ENCODE measurements at regions not wholly inside any gene's neighbourhood (a gene's known extent, or its start where the extent isn't known, plus 50 kb on each side); places are given as distances from the start of the nearest gene placed in this dataset.

- TF ChIP-seq CTCF (IDR thresholded peaks at IDR 0.05; ENCODE audit: unreplicated experiment) = no peak
- Mint-ChIP-seq H3K27me3 (ENCODE audit: unreplicated experiment) (no peaks in the 10 kb centered on the region), H3K4me3 (ENCODE audit: low read depth, unreplicated experiment) (no peak overlapping the region), H3K9me3 (ENCODE audit: low read depth, unreplicated experiment) (peaks cover 6% of the 10 kb centered on the region), H3K36me3 (ENCODE audit: insufficient read depth, unreplicated experiment) (no peaks in the 10 kb centered on the region), H3K4me1 (ENCODE audit: low read depth, unreplicated experiment) (peaks cover 3% of the 10 kb centered on the region), H3K27ac (ENCODE audit: unreplicated experiment) (no peak overlapping the region)
- CTCF ChIA-PET = no interaction called here
- BruUV-seq (replicated peaks) = no TSS peak
- intact Hi-C loops (cut with micrococcal nuclease; ENCODE audit: unreplicated experiment) = no loop called here
- DNase-seq = no peak
These were observed 248.3 kb downstream of the EN1 start for GRCh38 chr2:118599141-118599540.

- no peak for DNase-seq
- Mint-ChIP-seq H3K36me3 (ENCODE audit: insufficient read depth, unreplicated experiment) (no peaks in the 10 kb centered on the region), H3K4me3 (ENCODE audit: low read depth, unreplicated experiment) (no peak overlapping the region), H3K27me3 (ENCODE audit: unreplicated experiment) (no peaks in the 10 kb centered on the region), H3K27ac (ENCODE audit: unreplicated experiment) (no peak overlapping the region), H3K9me3 (ENCODE audit: low read depth, unreplicated experiment) (peaks cover 6% of the 10 kb centered on the region), H3K4me1 (ENCODE audit: low read depth, unreplicated experiment) (no peaks in the 10 kb centered on the region)
- CTCF ChIA-PET = no interaction called here
- intact Hi-C loops (cut with micrococcal nuclease; ENCODE audit: unreplicated experiment) = no loop called here
- TF ChIP-seq CTCF (IDR thresholded peaks at IDR 0.05; ENCODE audit: unreplicated experiment) = no peak
- no TSS peak for BruUV-seq (replicated peaks)
These were observed 250.8 kb downstream of the EN1 start for GRCh38 chr2:118596620-118597019.

GRCh38 chr2:118593257-118593656 lies 254.2 kb downstream of the EN1 start:
- H3K4me3 Mint-ChIP-seq (ENCODE audit: low read depth, unreplicated experiment) = no peak overlapping the region
- H3K27me3 Mint-ChIP-seq (ENCODE audit: unreplicated experiment) = no peaks in the 10 kb centered on the region
- H3K36me3 Mint-ChIP-seq (ENCODE audit: insufficient read depth, unreplicated experiment) = no peaks in the 10 kb centered on the region
- intact Hi-C loops (cut with micrococcal nuclease; ENCODE audit: unreplicated experiment) = no loop called here
- CTCF ChIA-PET = no interaction called here
- no peak overlapping the region for H3K27ac Mint-ChIP-seq (ENCODE audit: unreplicated experiment)
- no peak for TF ChIP-seq CTCF (IDR thresholded peaks at IDR 0.05; ENCODE audit: unreplicated experiment)
- BruUV-seq (replicated peaks) = no TSS peak
- H3K9me3 Mint-ChIP-seq (ENCODE audit: low read depth, unreplicated experiment) = peaks cover 6% of the 10 kb centered on the region
- no peak for DNase-seq
- no peaks in the 10 kb centered on the region for H3K4me1 Mint-ChIP-seq (ENCODE audit: low read depth, unreplicated experiment)

GRCh38 chr2:118591223-118591622 lies 256.2 kb downstream of the EN1 start:
- Mint-ChIP-seq H3K36me3 (ENCODE audit: insufficient read depth, unreplicated experiment) (no peaks in the 10 kb centered on the region), H3K4me3 (ENCODE audit: low read depth, unreplicated experiment) (no peak overlapping the region), H3K9me3 (ENCODE audit: low read depth, unreplicated experiment) (peaks cover 5% of the 10 kb centered on the region), H3K4me1 (ENCODE audit: low read depth, unreplicated experiment) (no peaks in the 10 kb centered on the region), H3K27ac (ENCODE audit: unreplicated experiment) (no peak overlapping the region), H3K27me3 (ENCODE audit: unreplicated experiment) (no peaks in the 10 kb centered on the region)
- CTCF ChIA-PET = no interaction called here
- no TSS peak for BruUV-seq (replicated peaks)
- no peak for DNase-seq
- no peak for TF ChIP-seq CTCF (IDR thresholded peaks at IDR 0.05; ENCODE audit: unreplicated experiment)
- intact Hi-C loops (cut with micrococcal nuclease; ENCODE audit: unreplicated experiment) = no loop called here

GRCh38 chr2:118589721-118590120 lies 257.7 kb downstream of the EN1 start:
- DNase-seq = no peak
- Mint-ChIP-seq H3K4me3 (ENCODE audit: low read depth, unreplicated experiment) (no peak overlapping the region), H3K4me1 (ENCODE audit: low read depth, unreplicated experiment) (no peaks in the 10 kb centered on the region), H3K27me3 (ENCODE audit: unreplicated experiment) (no peaks in the 10 kb centered on the region), H3K9me3 (ENCODE audit: low read depth, unreplicated experiment) (peaks cover 3% of the 10 kb centered on the region), H3K27ac (ENCODE audit: unreplicated experiment) (no peak overlapping the region), H3K36me3 (ENCODE audit: insufficient read depth, unreplicated experiment) (no peaks in the 10 kb centered on the region)
- intact Hi-C loops (cut with micrococcal nuclease; ENCODE audit: unreplicated experiment) = no loop called here
- TF ChIP-seq CTCF (IDR thresholded peaks at IDR 0.05; ENCODE audit: unreplicated experiment) = no peak
- no TSS peak for BruUV-seq (replicated peaks)
- CTCF ChIA-PET = interaction anchor here (0.6 kb wide), 1 partner anchor 368 kb away, joined by 4 read pairs; no protein-coding TSS in a partner anchor
